ENCODE measurements at regions not wholly inside any gene's neighbourhood (a gene's known extent, or its start where the extent isn't known, plus 50 kb on each side); places are given as distances from the start of the nearest gene placed in this dataset.

DNA sequence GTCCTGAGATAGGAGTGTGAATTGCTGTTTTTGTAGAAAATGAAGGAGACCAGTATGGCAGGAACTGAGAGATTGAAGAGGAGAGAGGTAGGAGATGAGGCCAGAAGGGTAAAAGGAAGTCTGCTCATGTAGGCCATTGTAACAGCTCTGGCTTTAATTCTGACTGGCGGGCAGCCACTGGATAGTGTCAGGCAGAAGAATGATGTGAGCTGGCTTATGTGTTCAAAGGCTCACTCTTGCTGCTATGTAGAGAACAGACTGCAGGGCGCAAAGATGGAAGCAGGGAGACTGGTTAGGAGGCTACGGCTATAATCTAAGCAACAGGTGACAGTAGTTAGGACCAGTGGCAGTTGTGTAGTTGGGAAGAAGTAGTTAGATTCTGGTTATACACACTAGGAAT, 160.2 kb upstream of the FGF13 start:
- H3K9me3 ChIP-seq, result no peaks in the 10 kb centered on the region
- no peaks in the 10 kb centered on the region for H3K36me3 ChIP-seq
- WGBS (ENCODE audit: insufficient coverage, low coverage, low lambda C conversion rate, missing lambda C conversion rate), result 41% methylated on average over 2 of the region's 3 CpGs
- H3K4me3 ChIP-seq, result no peak overlapping the region
- ATAC-seq (no peak), DNase-seq (no peak)
- no peak overlapping the region for H3K27ac ChIP-seq
- TF ChIP-seq, protein P1, sequence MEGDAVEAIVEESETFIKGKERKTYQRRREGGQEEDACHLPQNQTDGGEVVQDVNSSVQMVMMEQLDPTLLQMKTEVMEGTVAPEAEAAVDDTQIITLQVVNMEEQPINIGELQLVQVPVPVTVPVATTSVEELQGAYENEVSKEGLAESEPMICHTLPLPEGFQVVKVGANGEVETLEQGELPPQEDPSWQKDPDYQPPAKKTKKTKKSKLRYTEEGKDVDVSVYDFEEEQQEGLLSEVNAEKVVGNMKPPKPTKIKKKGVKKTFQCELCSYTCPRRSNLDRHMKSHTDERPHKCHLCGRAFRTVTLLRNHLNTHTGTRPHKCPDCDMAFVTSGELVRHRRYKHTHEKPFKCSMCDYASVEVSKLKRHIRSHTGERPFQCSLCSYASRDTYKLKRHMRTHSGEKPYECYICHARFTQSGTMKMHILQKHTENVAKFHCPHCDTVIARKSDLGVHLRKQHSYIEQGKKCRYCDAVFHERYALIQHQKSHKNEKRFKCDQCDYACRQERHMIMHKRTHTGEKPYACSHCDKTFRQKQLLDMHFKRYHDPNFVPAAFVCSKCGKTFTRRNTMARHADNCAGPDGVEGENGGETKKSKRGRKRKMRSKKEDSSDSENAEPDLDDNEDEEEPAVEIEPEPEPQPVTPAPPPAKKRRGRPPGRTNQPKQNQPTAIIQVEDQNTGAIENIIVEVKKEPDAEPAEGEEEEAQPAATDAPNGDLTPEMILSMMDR (IDR thresholded peaks at IDR 0.05), result no peak
- no peak for TF ChIP-seq POLR2A (IDR thresholded peaks at IDR 0.05)
- intact Hi-C loops (cut with DNase I), result no loop called here
- H3K4me1 ChIP-seq, result no peaks in the 10 kb centered on the region
- H3K27me3 ChIP-seq, result no peaks in the 10 kb centered on the region

- Histone ChIP-seq H3K4me3 (no peak overlapping the region), H3K36me3 (no peaks in the 10 kb centered on the region), H3K27ac (no peak overlapping the region), H3K9me3 (no peaks in the 10 kb centered on the region), H3K27me3 (no peaks in the 10 kb centered on the region), H3K4me1 (no peaks in the 10 kb centered on the region)
- intact Hi-C loops (cut with DNase I), result no loop called here
- 6% methylated on average over 2 of the region's 4 CpGs for WGBS (ENCODE audit: insufficient coverage, low coverage, low lambda C conversion rate, missing lambda C conversion rate)
- ATAC-seq (peak in 1 of 4 donors; percentile 43), DNase-seq (no peak)
- TF ChIP-seq, protein P1 (IDR thresholded peaks at IDR 0.05), result no peak
- TF ChIP-seq POLR2A (IDR thresholded peaks at IDR 0.05), result no peak
Observed at GRCh38 chrX:138866643-138867042, 155.1 kb upstream of the FGF13 start.

- no peaks in the 10 kb centered on the region for H3K9me3 ChIP-seq
- ATAC-seq, result no peak
- intact Hi-C loops (cut with DNase I), result no loop called here
Observed at GRCh38 chrX:138865093-138865649, 153.7 kb upstream of the FGF13 start.

DNA sequence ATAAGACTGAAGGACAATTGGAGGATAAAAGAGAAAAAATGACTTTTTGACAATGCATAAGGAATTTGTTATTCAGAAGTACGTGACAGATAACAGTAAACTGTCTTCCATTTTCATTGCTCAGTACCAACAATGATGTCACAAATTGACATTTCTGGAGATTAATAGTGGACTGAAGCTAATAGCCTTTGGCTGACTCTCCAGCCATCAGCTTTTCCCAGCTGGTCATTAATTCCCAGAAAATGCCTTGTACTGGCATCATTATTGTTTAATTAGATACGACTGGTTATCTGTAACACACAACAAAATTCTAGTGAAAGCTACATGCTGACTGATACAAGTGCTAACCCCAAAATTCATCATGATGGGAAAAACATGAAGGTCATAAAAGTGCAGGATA, 147.9 kb upstream of the FGF13 start:
- intact Hi-C loops (cut with DNase I), result no loop called here
- no peak overlapping the region for H3K4me3 ChIP-seq
- no peaks in the 10 kb centered on the region for H3K27me3 ChIP-seq
- no peaks in the 10 kb centered on the region for H3K36me3 ChIP-seq
- no peak for ATAC-seq
- no peak overlapping the region for H3K27ac ChIP-seq
- H3K9me3 ChIP-seq, result no peaks in the 10 kb centered on the region
- no peak for DNase-seq
- H3K4me1 ChIP-seq, result no peaks in the 10 kb centered on the region
- no peak for TF ChIP-seq POLR2A (IDR thresholded peaks at IDR 0.05)
- TF ChIP-seq, protein P1 (IDR thresholded peaks at IDR 0.05), result no peak
- 37% methylated on average over 2 of the region's 2 CpGs for WGBS (ENCODE audit: insufficient coverage, low coverage, low lambda C conversion rate, missing lambda C conversion rate)

More at GRCh38 chrX:138865093-138865649, 153.7 kb upstream of the FGF13 start:
- H3K4me1 ChIP-seq, result no peaks in the 10 kb centered on the region
- H3K27me3 ChIP-seq, result no peaks in the 10 kb centered on the region
- TF ChIP-seq, protein P1 (IDR thresholded peaks at IDR 0.05), result no peak
- no peak for TF ChIP-seq POLR2A (IDR thresholded peaks at IDR 0.05)
- DNase-seq, result no peak
- WGBS (ENCODE audit: insufficient coverage, low coverage, low lambda C conversion rate, missing lambda C conversion rate), result 71% methylated on average over 5 of the region's 6 CpGs
- H3K27ac ChIP-seq, result no peak overlapping the region
- no peaks in the 10 kb centered on the region for H3K36me3 ChIP-seq
- no peak overlapping the region for H3K4me3 ChIP-seq

DNA sequence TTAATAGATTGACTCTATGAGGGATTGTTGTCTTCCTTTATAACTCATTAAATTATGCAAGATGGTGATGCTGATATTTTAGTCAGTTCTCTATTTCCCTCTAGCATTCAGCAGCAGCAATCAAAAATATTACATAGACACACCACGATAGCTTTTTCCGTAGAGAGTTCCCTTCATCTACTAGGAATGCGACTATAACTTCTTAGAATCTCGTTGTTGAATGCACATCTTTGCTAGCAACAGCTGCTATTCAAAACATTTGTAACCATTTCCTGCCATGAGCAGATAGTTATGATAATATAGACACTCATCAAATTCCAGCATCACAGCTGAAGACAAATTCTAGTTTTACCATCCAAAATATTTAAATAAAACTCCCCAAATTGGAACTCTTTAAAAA, 147.4 kb upstream of the FGF13 start:
- ATAC-seq, result no peak
- Histone ChIP-seq H3K27me3 (no peaks in the 10 kb centered on the region), H3K9me3 (no peaks in the 10 kb centered on the region), H3K36me3 (no peaks in the 10 kb centered on the region), H3K4me1 (no peaks in the 10 kb centered on the region), H3K27ac (no peak overlapping the region), H3K4me3 (no peak overlapping the region)
- WGBS (ENCODE audit: insufficient coverage, low coverage, low lambda C conversion rate, missing lambda C conversion rate), result 58% methylated on average over 4 of the region's 4 CpGs
- TF ChIP-seq, protein P1 (IDR thresholded peaks at IDR 0.05), result no peak
- TF ChIP-seq POLR2A (IDR thresholded peaks at IDR 0.05), result no peak
- DNase-seq, result no peak
- intact Hi-C loops (cut with DNase I), result no loop called here
